HG03135 (cell line): ENCODE measurements at regions not wholly inside any gene's neighbourhood (a gene's known extent, or its start where the extent isn't known, plus 50 kb on each side); places are given as distances from the start of the nearest gene placed in this dataset.
"Not testable (repeated sequence)": the region's sequence is repeated elsewhere in the genome, so short reads cannot be mapped to it uniquely, and the experiment has no call there.

Experiments
- ATAC-seq: cut with Tn5 transposase; IDR thresholded peaks from one replicate; pipeline ENCODE4 v1.9.1; 2021; ENCODE audit warnings: mild to moderate bottlenecking, moderate library complexity; ENCODE audit not compliant: unreplicated experiment

DNA sequence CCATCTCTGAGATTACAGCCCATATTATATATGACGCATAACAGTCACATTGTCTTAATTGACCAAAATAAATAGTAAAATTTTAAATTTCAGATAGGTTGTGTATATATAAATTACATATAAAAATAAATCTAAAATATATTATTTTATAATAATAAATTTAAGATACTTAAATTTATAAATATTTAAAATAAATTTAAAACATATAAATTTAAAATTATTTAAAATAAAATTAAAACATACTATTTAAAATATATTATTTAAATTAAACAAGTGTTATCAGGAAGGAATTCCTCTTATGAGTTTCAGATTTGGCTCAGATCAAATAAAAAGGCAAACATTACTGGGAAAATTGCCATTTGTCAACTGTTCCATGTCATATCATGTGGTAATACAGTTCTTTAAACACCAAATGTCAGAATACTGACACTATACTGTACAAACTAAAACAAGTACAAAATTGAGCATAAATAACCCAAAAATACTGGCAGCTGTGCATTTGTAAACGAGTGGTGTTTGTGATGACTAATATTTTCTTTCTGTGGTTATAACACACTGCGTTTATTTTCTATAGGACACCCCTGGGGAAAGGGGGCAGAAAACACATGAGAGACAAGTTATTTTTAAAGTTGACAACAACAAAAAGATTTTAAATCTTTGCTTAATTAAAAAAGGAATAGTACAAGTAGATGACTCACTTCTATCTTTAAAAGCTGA is 71.3 kb upstream of the DGKB start:
- ATAC-seq: no peak

DNA sequence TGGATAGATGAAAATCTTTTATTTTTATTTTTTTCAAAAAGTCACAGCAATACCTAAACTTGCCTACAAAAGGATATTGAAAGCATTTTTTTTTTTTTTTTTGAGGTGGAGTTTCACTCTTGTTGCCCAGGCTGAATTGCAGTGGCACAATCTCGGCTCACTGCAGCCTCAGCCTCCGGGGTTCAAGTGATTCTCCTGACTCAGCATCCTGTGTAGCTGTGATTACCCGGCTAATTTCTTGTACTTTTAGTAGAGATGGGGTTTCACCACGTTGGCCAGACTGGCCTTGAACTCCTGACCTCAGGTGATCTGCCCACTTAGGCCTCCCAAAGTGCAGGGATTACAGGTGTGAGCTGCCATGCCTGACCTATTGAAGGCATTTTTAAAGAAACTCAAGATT is 69.1 kb upstream of the DGKB start:
- ATAC-seq: not testable (repeated sequence)

DNA sequence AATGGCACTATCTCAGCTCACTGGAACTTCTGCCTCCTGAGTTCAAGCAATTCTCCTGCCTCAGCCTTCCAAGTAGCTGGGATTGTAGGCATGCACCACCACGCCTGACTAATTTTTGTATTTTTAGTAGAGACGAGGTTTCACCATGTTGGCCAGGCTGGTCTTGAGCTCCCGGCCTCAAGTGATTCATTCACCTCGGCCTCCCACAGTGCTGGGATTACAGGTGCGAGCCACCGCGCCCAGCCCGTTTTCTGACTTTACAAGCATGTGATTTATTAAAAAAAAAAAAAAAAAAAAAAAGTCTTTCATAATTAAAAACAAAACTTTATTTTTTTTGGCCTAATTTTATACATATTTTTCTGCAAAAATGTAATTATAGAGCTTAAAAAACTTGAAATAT is 64.8 kb upstream of the DGKB start:
- not testable (repeated sequence) for ATAC-seq

DNA sequence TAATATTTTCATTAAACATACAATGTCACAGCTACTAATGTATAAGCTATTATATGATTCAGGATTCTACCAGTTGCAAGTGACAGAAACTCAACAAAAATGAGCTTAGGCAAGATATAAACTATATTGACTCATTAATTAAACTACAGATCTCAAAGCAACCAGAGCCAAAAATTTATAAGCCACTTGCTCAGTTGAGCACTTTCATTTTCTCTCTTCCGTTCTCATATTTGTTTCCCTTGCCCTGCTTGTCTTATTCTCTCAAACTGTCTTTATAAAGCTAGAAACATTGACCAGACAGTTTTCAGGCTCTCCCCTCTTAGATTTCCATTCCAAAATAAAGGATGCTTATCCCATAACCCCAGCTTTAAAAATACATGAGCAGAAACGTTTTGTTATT is 60.2 kb upstream of the DGKB start:
- no peak for ATAC-seq

DNA sequence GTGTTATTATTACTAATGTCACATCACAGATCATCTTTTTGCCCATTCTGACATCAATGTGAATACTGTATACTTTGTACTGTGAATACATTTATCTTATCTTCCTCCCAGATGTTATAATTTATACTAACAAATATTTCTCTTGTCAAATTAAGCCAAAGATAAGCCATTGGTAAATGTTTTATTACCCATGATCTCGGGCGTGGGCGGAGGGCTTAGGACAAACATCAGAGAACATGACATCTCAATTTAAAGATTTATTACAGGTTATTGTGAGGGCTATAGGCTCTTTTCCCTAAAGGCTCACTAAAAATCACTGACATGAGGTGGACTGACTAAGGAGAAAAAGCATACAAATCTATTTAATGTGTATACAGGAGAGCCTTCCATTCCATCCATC is 58.2 kb upstream of the DGKB start:
- no peak for ATAC-seq

DNA sequence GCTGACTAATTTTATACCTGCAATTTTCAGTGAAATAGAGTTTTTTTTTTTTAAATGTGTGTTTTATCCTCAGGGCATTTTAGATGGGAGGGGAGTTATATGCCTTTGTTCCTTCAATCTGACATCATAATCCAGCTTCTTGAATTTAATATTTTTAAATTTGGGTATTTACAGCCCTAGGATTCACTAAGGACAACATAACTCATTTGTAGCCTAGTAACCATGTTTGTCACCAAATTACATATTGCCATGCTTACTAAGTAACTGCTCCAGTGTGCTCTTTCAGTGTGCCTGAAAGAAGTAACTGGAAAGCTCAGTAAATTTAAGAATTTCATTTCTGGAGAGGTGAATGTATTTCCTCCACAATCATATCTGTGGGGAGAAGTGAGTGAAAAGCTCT is 56.8 kb upstream of the DGKB start:
- no peak for ATAC-seq

DNA sequence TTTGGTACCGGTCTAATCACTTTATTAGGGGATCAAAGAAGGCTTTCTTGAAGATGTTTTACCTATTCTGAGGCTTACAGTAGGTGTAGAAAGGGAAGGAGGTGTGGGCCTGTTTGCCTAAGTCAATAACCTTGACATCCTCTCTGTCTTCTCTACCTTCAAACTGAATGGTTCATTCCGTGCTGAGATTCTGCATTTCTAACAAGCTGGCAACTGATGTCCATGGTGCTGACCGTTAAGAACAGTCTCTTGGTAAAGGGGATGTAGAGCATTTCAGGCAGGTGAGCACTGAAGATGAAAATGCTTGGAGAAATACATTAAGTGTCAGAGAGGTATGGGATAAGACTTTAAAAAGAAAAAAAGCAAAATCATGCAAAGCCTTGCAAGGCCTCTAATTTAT is 51.5 kb upstream of the DGKB start:
- no peak for ATAC-seq
